ENCODE measurements at regions not wholly inside any gene's neighbourhood (a gene's known extent, or its start where the extent isn't known, plus 50 kb on each side); places are given as distances from the start of the nearest gene placed in this dataset.

GRCh38 chr10:58970160-58970915 lies 206.1 kb upstream of the PHYHIPL start:
- TF ChIP-seq, protein P1, sequence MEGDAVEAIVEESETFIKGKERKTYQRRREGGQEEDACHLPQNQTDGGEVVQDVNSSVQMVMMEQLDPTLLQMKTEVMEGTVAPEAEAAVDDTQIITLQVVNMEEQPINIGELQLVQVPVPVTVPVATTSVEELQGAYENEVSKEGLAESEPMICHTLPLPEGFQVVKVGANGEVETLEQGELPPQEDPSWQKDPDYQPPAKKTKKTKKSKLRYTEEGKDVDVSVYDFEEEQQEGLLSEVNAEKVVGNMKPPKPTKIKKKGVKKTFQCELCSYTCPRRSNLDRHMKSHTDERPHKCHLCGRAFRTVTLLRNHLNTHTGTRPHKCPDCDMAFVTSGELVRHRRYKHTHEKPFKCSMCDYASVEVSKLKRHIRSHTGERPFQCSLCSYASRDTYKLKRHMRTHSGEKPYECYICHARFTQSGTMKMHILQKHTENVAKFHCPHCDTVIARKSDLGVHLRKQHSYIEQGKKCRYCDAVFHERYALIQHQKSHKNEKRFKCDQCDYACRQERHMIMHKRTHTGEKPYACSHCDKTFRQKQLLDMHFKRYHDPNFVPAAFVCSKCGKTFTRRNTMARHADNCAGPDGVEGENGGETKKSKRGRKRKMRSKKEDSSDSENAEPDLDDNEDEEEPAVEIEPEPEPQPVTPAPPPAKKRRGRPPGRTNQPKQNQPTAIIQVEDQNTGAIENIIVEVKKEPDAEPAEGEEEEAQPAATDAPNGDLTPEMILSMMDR (IDR thresholded peaks at IDR 0.05) = no peak
- TF ChIP-seq POLR2A (IDR thresholded peaks at IDR 0.05) = no peak

All from testis (tissue), 2 donors.